Stimulated activated CD8-positive, alpha-beta memory T cell treated with anti-CD3 and anti-CD28 coated beads, Interleukin-7, amount 100 ng/mL, for 4 hours (primary cell): ENCODE measurements at regions not wholly inside any gene's neighbourhood (a gene's known extent, or its start where the extent isn't known, plus 50 kb on each side); places are given as distances from the start of the nearest gene placed in this dataset.

Experiments used
- DNase-seq, 2 donors: peaks; one replicate each; pipeline ENCODE4 v3.0.0-alpha.2; 2020; ENCODE audit warnings: low read depth in 2 of 2

DNA sequence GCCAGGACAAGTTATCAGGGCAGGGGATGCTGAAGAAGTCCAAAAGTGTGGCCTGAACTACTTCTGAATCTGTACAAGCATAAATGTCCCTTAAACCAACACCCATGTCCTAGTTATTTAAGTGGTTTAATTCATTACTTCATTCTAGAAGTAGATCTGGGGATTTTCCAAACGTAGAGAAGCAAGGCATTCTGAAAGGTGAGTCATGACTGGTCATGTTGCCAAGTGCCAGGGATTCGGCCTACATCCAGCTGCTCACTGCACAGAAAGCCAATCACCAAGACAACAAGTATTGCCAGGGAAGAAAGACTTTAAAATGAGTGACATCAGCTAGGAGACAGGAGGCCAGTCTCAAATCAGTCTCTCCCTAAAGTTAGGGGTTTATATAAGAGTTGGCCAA lies 396.6 kb downstream of the GABRB3 start:
- DNase-seq, result no peak

DNA sequence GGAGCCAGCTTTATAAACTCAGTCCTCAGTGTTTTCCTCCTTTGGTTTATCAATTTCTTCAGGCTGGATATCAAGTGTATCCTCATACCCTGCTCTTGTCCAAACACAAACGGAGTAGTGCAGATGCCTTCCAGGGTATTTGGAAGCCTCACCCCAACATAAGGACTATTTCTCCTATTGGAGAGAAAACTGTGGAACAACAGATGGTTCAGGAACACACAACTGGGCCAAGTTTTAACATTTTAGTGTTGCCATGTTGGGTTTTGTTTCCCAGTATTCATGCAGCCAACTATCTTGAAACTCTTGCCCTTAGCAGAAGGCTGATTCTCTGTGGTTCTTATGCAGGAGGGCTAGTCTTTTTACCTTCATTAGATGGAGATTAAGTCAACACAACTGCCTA lies 398.1 kb downstream of the GABRB3 start:
- DNase-seq, result no peak

- DNase-seq, result no peak
Observed at GRCh38 chr15:26372706-26373105, 400.2 kb downstream of the GABRB3 start.

GRCh38 chr15:26365077-26365476 lies 407.8 kb downstream of the GABRB3 start:
- no peak for DNase-seq

- DNase-seq, result no peak
Observed at GRCh38 chr15:26359855-26360254, 413.0 kb downstream of the GABRB3 start.

- DNase-seq, result no peak
Observed at GRCh38 chr15:26358708-26359107, 414.2 kb downstream of the GABRB3 start.

DNA sequence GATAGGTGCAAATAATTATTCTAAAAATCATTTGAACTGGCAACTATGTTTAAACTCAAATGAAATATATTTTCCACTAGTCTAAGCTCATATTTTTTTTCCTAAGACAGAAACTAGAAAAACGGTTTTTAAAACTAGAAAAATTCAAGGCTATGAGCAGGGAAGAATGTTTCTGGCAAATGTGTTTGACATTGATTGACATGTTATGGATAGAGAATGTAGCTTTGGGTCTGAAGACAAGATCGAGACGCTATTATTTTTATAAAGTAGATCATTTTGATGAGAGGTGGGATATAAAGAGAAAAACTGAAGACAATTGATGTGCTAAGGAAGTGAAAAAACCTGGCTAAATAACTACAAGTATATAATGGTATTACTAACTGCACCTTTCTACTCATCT lies 415.2 kb downstream of the GABRB3 start:
- DNase-seq, result no peak

- no peak for DNase-seq
Observed at GRCh38 chr15:26355472-26356074, 417.3 kb downstream of the GABRB3 start.

DNA sequence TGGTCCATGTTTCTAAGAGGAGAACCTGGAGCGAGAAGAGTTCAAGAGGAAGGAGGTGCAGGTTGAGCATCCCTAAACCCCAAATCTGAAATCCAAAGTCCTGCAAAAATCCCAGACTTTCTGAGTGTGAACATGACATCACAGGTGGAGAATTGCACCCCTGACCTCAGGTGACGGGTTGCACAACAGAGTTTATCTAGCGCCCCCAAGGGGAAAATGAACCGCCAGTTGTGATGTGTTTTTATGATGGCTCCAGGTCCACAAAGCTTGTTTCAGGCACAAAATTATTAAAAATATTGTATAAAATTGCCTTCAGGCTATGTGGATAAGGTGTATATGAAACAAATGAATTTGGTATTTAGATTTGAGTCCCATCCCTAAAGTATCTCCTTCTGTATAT lies 420.0 kb downstream of the GABRB3 start:
- no peak for DNase-seq

DNA sequence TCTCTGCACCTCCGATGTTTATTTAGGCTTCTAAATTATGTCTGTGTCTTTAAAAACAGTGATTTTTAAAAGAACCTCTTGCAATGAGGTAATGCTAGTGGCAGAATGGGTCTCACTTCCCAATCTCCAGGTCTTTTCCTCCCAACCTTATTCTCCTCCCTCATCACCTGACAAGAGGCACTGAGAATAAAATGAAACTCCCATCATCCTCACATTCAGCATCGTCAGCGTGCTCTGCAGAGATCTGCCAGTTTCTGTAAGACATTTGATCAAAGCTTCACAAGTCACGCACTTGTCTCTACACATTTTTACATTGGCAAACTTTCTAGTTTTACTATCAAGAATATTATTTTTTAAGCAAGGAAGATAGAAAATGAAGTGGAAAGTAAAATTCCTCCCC lies 420.5 kb downstream of the GABRB3 start:
- no peak for DNase-seq

DNA sequence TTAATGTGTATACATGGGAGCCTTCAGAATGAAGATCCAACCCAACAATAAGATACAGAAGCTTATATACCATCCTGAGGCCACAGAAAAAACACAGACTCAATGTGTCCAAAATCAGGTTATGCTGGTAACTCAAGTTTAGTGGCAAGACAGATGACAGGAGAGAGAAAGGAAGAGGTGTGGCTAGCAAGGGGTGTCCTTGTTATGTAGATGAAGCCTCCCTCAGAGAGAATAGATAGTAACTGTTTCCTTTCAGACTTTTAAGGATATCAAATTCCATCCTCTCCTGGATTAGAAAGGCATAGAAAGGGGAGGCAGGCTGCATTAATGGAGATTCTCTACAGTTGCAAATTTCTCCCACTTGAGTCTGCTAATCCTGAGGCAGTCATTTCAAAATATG lies 447.4 kb downstream of the GABRB3 start:
- no peak for DNase-seq

GRCh38 chr15:26323566-26323965 lies 449.3 kb downstream of the GABRB3 start:
- no peak for DNase-seq

DNA sequence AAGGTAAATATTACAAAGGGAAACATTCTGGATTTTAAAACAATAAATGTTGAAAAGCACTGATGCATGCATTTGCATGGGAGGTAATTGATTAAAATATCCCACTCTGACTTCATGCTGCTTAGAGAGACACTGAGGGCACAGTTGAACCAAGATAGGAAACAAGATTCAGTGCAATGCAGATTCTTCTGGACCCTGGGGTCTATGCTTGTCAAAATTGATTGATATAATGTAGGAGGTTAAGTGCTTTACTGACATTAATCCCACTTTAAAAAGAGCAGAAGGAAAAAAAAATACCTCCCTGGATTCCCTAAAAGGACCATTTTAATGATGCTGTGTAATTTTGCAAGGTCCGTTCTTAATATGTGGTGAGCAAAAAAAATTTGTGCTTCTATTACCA lies 454.2 kb downstream of the GABRB3 start:
- DNase-seq, result no peak

GRCh38 chr15:26314577-26314976 lies 451.4 kb upstream of the ATP10A start:
- DNase-seq, result no peak

- no peak for DNase-seq
Observed at GRCh38 chr15:26311710-26312236, 448.6 kb upstream of the ATP10A start.

DNA sequence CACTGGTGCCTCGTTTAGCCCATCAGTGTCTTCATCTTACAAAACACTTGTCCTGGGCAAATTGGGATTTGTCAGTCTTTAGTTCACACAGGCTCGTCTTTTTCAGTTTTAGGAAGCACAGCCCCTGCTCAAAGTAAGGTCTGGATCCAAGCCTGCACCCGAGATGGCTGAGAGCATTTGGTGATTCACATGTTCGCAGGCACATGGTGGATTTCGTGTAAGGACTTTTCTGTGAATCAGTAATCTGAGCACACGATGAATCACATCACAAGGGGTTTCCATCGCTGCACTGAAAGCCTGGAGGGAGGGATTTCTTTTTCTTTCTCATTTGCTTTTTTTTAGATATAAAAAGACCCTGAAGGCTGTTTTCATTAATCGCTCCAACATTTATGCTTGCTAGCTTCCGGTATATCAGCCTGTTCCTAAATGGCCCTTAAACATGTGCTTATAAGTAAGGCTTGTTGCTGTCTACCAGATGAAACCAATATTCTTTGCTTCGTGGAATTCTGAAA lies 435.6 kb upstream of the ATP10A start:
- no peak for DNase-seq

DNA sequence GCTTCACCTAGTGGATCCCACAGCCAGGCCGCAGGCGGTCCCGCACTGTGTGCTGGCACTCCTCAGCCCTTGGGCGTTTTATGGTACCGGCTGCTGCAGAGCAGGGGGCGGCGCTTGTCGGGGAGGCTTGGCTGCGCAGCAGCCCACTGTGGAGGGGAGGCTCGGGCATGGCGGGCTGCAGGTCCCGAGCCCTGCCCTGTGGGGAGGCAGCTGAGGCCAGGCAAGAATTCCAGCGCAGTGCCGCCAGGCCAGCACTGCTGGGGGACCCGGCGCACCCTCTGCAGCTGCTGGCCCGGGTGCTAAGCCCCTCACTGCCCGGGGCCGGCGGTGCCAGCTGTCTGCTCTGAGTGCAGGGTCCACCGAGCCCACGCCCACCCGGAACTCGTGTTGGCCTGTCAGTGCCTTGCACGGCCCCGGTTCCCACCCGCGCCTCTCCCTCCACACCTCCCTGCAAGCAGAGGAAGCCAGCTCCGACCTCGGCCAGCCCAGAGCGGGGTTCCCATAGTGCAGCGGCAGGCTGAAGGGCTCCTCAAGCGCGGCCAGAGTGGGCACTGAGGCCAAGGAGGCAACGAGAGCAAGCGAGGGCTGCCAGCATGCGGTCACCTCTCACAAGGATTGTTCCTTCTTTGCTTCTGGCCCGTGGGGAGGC lies 435.0 kb upstream of the ATP10A start:
- DNase-seq, result no peak

GRCh38 chr15:26295336-26296085 lies 432.4 kb upstream of the ATP10A start:
- DNase-seq, result no peak

DNA sequence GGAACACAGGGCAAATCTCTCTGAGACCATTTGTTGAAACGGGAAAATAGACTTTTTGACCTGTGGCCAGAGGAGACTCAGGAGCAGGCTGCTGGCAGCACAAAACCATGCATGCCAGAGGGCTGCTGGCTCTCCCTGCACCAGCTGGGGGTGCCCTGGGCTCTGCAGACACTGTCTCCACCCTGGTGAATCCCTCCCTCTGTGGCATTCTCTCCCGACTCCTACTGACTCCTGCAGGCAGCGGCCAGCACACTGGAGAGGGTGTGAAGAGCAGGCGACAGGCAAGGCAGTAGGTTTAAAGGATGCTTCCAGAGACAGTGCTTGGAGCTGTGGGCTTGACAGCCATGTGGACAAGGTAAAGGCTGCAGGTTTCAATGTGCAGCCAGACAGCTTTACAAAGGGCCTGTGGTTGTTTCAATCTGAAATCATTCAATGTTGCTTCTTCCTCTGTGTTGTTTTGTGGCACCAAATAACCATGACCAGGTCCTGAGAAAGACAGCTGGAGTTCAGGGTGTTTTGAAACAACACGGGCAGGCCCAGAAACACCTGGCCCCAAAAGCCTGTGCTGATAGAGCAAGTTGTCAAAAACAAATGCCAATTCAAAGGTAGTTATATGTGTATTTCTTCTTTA lies 431.0 kb upstream of the ATP10A start:
- DNase-seq, result no peak

DNA sequence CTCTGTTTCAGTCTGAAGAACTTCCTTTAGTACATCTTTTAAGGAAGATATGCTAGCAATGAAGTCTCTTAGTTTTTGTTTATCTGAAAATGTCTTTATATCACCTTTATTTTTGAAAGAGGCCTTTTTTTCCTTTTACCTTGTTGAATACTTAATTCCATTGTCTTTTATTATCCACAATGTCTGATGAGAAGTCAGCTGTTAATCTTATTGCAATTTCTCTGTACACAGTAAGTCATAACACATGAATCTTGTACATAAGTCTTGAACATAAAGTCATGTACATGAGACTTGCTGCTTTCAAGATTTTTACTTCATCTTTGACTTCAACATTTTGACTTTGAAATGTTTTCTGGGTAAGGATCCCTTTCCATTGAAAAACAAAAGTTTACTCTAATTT lies 424.3 kb upstream of the ATP10A start:
- DNase-seq, result no peak

DNA sequence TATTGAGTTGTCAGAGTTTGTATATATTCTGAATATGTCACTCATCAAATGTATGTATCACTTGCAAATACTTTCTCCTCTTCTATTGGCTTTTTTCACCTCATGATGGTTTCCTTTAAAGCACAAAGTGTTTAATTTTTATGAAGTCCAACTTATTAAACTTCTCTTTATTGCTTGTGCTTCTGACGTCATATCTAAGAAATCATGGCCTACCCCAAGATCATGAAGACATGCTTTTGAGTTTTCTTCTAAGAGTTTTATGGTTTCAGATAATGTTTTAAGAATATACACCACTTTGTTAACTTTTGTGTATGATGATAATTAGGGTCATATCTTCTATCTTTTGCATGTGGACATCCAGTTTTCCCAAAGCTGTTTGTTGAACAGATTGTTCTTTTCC lies 417.2 kb upstream of the ATP10A start:
- DNase-seq, result no peak

DNA sequence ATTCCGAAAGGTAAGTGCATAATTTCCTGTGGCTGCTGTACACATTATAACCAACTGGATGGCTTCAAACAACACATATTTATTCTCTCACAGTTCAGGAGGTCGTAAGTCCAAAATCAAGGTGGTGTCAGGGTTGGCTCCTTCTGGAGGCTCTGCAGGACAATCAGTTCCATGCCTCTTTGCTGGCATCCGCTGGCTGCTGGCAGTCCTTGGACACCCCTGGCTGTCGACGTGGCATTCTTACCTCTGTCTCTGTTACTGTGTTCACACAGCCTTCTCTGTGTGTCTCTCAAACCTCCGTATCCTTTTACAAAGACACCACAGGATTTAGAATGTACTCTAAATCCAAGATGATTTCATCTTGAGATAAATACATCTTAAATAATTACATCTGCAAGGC lies 398.8 kb upstream of the ATP10A start:
- DNase-seq, result no peak
